ENCODE measurements at regions not wholly inside any gene's neighbourhood (a gene's known extent, or its start where the extent isn't known, plus 50 kb on each side); places are given as distances from the start of the nearest gene placed in this dataset.
"Not testable (repeated sequence)": the region's sequence is repeated elsewhere in the genome, so short reads cannot be mapped to it uniquely, and the experiment has no call there.

DNA sequence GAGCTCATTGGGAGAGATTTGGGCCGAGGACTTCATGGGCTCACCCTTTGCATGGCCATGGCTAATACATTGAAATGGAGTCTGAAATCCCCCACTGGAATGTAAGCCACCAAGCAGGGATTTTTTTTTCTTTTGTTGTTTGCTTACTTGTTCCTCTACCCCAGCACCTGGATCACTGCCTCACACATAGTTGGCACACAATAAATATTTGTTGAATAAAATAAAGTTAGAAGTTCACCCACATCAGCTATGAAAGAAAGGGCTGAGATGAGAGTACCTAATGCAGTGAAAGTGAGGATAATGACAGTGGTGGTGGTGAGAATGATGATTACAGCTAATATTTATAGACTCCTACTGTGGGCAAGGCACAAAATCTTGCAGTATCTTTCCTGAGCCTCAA lies 98.1 kb upstream of the ANXA1 start:
- no peak for DNase-seq

DNA sequence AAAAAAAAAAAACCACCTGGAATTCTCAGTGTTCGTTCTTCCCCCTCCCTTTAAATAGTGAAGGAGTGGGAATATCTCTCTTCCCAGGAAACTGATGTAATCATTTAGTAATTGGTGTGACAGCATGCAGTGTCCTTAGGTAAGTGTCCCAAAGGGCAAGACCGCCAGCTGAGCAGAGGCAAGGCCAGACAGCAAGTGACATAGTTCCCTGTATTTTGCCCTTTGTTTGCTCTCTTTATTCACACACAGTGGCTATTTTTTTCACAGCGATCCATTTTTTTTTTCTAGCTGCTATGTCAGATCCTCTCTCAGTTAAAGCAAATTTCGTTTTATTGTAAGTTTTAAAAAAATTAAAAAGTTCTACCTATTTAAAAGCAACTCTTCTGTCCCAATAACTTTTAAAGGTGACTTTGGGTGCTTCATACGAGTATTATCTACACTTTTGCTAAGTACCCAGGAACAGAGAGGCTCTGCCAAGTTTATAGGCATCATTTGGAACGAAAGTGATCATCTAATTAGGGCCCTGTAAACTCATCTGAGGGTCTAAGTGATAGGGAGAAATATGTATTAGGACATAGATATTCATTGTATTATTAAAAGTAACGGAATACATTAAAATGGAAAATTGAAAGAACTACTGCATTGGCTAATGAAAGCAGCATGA lies 98.2 kb upstream of the ALDH1A1 start:
- no peak for DNase-seq

- no peak for DNase-seq
Measured at GRCh38 chr9:73050065-73050816, 97.4 kb upstream of the ALDH1A1 start.

- DNase-seq = no peak
Measured at GRCh38 chr9:73049280-73049679, 96.4 kb upstream of the ALDH1A1 start.

GRCh38 chr9:73046769-73047168 lies 93.9 kb upstream of the ALDH1A1 start:
- DNase-seq = no peak

DNA sequence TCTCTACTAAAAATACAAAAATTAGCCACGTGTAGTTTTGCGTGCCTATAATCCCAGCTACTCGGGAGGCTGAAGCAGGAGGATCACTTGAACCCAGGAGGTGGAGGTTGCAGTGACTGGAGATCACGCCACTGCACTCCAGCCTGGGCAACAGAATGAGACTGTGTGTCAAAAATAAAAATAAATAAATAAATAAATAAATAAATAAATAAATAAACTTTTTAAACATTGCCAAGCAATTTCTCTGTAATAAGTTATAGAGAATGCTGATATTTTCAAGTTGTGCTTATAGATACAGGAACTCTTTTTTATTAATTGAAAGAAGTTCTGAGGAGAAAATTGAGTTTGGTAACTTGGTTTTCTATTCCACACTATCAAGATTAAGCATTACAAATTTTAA lies 91.9 kb upstream of the ALDH1A1 start:
- DNase-seq = not testable (repeated sequence)

DNA sequence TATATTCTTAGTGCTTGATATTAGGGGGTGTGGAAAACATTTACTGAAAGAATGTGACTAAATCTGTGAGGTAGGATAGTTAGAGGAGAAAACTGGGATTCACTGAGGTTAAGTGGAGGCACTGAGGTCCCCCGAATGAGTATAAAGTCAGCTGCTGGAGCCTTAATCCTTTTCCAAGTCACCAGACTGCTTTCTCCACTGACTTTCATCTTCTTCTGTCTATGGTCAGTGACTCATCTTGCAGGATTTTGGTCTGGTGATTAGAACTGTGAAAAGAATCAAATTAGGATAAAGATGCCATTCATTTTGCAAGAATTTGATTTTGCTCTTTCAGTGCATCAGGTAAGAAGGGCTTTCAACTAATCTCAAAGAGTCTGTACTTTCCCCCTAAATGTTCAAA lies 89.3 kb upstream of the ALDH1A1 start:
- DNase-seq = no peak

GRCh38 chr9:73039271-73040263 lies 86.7 kb upstream of the ALDH1A1 start:
- no peak for DNase-seq

- no peak for DNase-seq
Measured at GRCh38 chr9:73038613-73039012, 85.8 kb upstream of the ALDH1A1 start.

DNA sequence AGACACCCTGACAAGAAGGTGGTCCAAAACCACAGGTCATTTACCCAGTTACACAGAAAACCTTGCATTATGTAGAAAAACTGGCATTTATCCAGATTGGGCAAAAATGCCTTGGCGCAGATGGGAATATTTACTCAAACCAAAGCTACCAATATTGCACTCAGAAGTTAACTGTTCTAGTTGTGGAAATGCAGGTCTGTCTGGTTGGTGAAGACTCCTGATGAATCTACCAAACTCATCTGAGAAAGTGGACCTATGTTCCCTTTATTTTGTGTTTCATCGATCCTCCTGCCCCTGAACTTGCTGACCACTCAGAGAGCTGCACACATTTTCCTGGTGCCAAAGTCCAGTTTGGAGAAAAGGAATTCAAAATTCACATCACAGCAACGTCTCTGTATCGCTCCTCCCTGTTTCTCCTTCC lies 85.2 kb upstream of the ALDH1A1 start:
- DNase-seq = no peak

GRCh38 chr9:73037613-73038012 lies 84.8 kb upstream of the ALDH1A1 start:
- DNase-seq = no peak

DNA sequence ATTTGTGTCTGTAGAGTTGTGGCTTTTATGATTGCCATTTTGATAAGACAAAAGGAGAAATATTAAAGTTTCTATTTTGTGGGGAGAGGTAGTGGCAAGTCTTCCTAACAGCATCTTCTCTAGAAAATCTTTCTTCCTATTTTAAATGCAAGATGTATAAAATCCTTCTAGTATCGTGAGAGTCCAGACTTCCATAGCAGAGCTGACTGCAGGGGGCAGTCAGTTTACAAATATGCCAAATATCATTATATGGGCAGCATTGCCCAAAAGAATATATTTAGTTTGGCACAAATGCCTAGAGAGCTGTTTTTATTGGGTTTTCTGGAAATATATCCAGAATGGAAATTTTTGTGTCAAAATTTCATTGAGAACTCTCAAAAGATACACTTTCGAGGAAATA lies 82.1 kb upstream of the ALDH1A1 start:
- DNase-seq = no peak

- DNase-seq = no peak
Measured at GRCh38 chr9:73031350-73031749, 78.5 kb upstream of the ALDH1A1 start.

DNA sequence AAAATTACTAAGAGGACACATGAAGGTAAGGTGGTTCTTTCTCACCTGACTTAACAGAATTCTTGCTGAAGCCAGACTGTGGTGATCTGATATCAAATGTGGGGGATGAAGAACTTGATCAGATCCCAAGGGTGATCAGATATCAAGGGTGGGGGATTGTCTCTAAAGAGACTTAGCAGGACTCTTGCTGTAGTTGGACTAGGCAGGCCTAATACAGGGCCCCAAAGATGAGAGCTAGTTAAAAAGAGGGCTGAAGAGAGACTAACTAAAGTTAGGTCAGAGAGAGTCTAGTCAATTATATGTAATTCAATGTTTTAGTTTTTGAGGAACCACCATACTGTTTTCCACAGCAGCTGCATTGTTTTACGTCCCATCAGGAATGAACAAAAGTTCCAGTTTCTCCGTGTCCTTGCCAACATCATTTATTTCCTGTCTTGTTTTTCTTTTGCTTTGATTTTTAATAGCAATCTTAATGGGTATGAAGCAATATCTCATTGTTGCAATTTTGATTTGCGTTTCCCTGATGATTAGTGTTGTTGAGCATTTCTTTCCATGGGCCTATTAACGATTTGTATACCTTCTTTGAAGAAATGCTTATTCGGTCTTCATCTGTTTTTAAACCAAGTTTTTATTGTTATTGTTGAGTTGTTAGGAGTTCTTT lies 77.6 kb upstream of the ALDH1A1 start:
- DNase-seq = no peak

GRCh38 chr9:73029346-73029745 lies 76.5 kb upstream of the ALDH1A1 start:
- no peak for DNase-seq

- no peak for DNase-seq
Measured at GRCh38 chr9:73026375-73026774, 73.5 kb upstream of the ALDH1A1 start.

GRCh38 chr9:73024601-73025034 lies 71.8 kb upstream of the ALDH1A1 start:
- DNase-seq = no peak

DNA sequence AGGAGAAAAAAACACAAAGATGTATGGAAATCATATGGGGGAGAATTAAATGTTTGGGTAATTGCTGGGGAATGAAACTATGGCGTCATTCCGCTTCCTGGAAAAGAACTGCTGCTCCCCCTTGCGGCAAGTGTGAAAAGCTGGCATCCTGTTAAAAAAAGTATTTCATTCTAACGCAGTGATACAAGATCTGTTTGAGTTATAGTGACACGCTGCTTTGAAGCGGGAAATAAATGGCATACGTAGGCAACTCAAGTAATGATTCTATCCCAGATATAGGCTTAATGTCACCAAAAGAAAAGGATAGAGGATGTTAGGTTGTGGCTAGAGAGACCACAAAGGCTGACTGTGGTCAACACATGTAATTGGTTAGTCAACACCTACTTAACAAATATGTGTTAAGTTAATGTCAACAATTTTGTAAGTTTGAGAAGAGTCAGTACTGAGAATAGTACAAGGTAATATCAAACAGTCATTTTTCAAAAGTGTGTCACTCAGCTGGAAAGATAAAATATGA lies 70.2 kb upstream of the ALDH1A1 start:
- no peak for DNase-seq

DNA sequence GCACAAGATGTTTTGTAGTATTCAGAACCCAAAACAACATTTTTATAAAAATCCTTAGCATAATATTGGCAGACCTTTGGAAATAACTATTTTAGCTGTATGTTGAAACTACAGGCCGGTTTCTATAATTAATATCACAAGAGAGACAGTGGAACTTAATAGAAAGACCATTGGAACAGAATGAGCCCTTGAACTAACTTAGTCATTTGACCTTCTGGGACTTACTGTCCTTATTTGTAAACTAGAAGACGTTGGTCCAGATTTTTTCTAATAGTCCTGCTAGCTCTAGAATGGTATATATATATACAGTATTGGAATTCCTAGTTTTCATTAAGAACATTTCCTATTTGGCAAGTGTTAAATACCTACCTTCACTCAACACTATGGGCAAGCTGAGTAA lies 69.5 kb upstream of the ALDH1A1 start:
- no peak for DNase-seq

DNA sequence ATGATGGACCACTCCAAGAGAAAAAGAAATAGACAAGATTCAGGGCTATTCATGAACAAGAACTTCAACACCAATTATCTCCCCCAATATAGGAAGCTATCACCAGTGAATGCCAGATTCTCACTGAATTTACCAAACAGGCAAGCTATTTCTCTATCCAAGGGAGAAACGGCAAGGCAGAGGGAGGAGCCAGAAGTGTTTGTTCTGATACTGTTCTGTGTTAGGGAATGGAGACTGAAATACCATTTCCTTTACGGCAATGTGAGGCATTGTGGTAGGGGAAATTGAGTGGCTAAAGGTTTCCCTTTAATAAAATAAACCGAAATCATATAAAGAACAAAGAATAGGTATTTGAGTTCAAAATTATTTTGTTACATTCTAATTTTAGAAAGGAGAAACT lies 68.0 kb upstream of the ALDH1A1 start:
- DNase-seq = no peak

DNA sequence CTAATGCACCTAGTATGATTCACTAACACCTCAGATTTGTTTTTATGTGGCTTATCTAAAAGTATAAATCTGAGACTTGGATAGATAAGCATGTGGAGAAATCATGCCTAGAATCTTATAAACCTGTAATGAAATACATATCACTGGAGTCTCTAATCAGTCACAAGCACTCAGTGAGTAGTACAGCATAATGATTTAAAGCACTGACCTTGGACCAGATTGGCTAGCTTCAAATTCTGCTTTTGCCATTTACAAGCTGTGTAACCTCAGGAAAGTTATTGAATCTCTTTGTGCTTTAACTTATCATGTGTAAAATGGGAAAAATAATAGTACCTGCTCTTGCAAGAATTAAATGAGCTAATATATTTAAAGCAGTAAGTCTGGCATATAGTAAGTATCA lies 61.2 kb upstream of the ALDH1A1 start:
- DNase-seq = no peak

GRCh38 chr9:73011956-73012355 lies 59.1 kb upstream of the ALDH1A1 start:
- no peak for DNase-seq

Measured in NCI-H1436 (cell line).